Sigmoid colon (tissue), 6 donors: ENCODE measurements at regions not wholly inside any gene's neighbourhood (a gene's known extent, or its start where the extent isn't known, plus 50 kb on each side); places are given as distances from the start of the nearest gene placed in this dataset.

Source experiments
- DNase-seq: peaks from one replicate; pipeline ENCODE4 v3.0.0-alpha.2; 2019
- H3K27ac ChIP-seq, 4 donors: fragments of 200-600 bp; sonication (generic); one replicate each; pipeline ENCODE4 v1.5.1; 2016 to 2019; ENCODE audit warnings: mild to moderate bottlenecking in 1 of 4
- H3K27me3 ChIP-seq, 3 donors: fragments of 200-600 bp; sonication (generic); one replicate each; pipeline ENCODE4 v1.5.1; 2019; ENCODE audit warnings: mild to moderate bottlenecking in 1 of 3
- H3K36me3 ChIP-seq, 4 donors: fragments of 200-600 bp; sonication (generic); one replicate each; pipeline ENCODE4 v1.5.1; 2016 to 2019
- H3K4me1 ChIP-seq, 4 donors: fragments of 200-600 bp; sonication (generic); one replicate each; pipeline ENCODE4 v1.5.1; 2017 to 2019
- H3K4me3 ChIP-seq, 4 donors: fragments of 200-600 bp; sonication (generic); one replicate each; pipeline ENCODE4 v1.5.1; 2017 to 2019; ENCODE audit warnings: mild to moderate bottlenecking in 2 of 4, moderate library complexity in 1 of 4
- H3K9me3 ChIP-seq, 4 donors: fragments of 200-600 bp in 3 of 4; sonication (generic) in 3 of 4; one replicate each; pipeline versions ENCODE4 v1.5.1 to v1.6.1; 2013 to 2019
- EP300 ChIP-seq, 4 donors: sonication (generic); formaldehyde crosslinking; IDR thresholded peaks; one replicate each; pipeline ENCODE4 v1.6.1; 2017; ENCODE audit warnings: antibody characterized with exemption in 4 of 4
- POLR2A ChIP-seq, 2 donors: fragments of 450-650 bp; IDR thresholded peaks; one replicate each; pipeline ENCODE4 v1.6.1; 2016; ENCODE audit warnings: antibody characterized with exemption in 2 of 2, mild to moderate bottlenecking in 2 of 2, moderate library complexity in 2 of 2
- POLR2AphosphoS5 ChIP-seq, 4 donors: sonication (generic); formaldehyde crosslinking; IDR thresholded peaks; one replicate each; pipeline ENCODE4 v1.6.1; 2017; ENCODE audit warnings: antibody characterized with exemption in 4 of 4
- WGBS, 2 donors: extraction: QIAGEN DNeasy Blood & Tissue Kit; methylation state at CpG; one replicate each; pipeline ENCODE4 v1.1.7; 2013; 5-methylcytosine and 5-hydroxymethylcytosine counted together
- intact Hi-C: fragments of 100-400 bp; cut with DNase I; formaldehyde crosslinking; loops from one replicate; pipeline ENCODE4 v1.15.1; 2023
- TF ChIP-seq, protein P1 (sequence below), 4 experiments: fragments of 450-650 bp in 3 of 4; fragments of 200-600 bp in 1 of 4; IDR thresholded peaks; one replicate each; pipeline ENCODE4 v1.5.1; 2016 to 2019; ENCODE audit warnings: antibody characterized with exemption in 4 of 4, mild to moderate bottlenecking in 3 of 4, moderate library complexity in 2 of 4
- donor health status: healthy with polysubstance abuse.
- donor health status: healthy.

- intact Hi-C loops, result no loop called here
- H3K9me3 ChIP-seq, result no peaks in the 10 kb centered on the region
- TF ChIP-seq, protein P1, sequence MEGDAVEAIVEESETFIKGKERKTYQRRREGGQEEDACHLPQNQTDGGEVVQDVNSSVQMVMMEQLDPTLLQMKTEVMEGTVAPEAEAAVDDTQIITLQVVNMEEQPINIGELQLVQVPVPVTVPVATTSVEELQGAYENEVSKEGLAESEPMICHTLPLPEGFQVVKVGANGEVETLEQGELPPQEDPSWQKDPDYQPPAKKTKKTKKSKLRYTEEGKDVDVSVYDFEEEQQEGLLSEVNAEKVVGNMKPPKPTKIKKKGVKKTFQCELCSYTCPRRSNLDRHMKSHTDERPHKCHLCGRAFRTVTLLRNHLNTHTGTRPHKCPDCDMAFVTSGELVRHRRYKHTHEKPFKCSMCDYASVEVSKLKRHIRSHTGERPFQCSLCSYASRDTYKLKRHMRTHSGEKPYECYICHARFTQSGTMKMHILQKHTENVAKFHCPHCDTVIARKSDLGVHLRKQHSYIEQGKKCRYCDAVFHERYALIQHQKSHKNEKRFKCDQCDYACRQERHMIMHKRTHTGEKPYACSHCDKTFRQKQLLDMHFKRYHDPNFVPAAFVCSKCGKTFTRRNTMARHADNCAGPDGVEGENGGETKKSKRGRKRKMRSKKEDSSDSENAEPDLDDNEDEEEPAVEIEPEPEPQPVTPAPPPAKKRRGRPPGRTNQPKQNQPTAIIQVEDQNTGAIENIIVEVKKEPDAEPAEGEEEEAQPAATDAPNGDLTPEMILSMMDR (IDR thresholded peaks at IDR 0.05), result no peak
- no peak for TF ChIP-seq EP300 (IDR thresholded peaks at IDR 0.05)
- TF ChIP-seq POLR2AphosphoS5 (IDR thresholded peaks at IDR 0.05), result no peak
- TF ChIP-seq POLR2A (IDR thresholded peaks at IDR 0.05), result no peak
- H3K27me3 ChIP-seq, result no peaks in the 10 kb centered on the region
- no peak for DNase-seq
- no peaks in the 10 kb centered on the region for H3K36me3 ChIP-seq
- 17 to 29% methylated on average over 2 of the region's 2 CpGs for WGBS, 2 donors
- no peak overlapping the region for H3K4me3 ChIP-seq
- H3K27ac ChIP-seq, result no peak overlapping the region
- no peaks in the 10 kb centered on the region for H3K4me1 ChIP-seq
Observed at GRCh38 chrX:88355252-88355651, 391.8 kb upstream of the CPXCR1 start.

DNA sequence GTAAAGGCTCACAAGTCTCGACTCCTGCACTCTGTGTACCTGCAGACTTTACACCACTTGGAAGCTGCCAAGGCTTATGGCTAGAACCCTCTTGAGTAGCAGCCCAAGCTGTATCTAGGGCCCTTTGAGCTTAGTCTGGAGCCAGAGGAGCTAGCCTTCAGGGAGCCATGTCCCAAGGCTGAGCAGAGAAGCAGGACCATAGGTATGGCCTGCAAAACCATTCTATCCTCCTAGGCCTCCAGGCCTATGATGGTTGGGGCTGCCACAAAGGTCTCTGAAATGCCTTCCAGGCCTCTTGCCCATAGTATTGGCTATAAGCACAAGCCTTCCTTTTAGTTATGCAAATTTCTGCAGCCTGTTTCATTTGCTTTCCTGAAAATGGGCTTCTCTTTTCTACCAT lies 380.7 kb upstream of the CPXCR1 start:
- WGBS, 2 donors, result 81 to 90% methylated on average over 1 of the region's 1 CpG
- Histone ChIP-seq H3K4me1 (no peaks in the 10 kb centered on the region), H3K36me3 (no peaks in the 10 kb centered on the region), H3K4me3 (no peak overlapping the region), H3K27ac (no peak overlapping the region), H3K27me3 (no peaks in the 10 kb centered on the region), H3K9me3 (peaks cover 0 to 3% (median 0%) of the 10 kb centered on the region in 4 donors)
- intact Hi-C loops, result no loop called here
- no peak for TF ChIP-seq POLR2AphosphoS5 (IDR thresholded peaks at IDR 0.05)
- no peak for TF ChIP-seq EP300 (IDR thresholded peaks at IDR 0.05)
- TF ChIP-seq, protein P1 (IDR thresholded peaks at IDR 0.05), result no peak
- TF ChIP-seq POLR2A (IDR thresholded peaks at IDR 0.05), result no peak
- no peak for DNase-seq

- intact Hi-C loops, result no loop called here
Observed at GRCh38 chrX:88378406-88378805, 368.6 kb upstream of the CPXCR1 start.

GRCh38 chrX:88397551-88397950 lies 349.5 kb upstream of the CPXCR1 start:
- no peak for TF ChIP-seq POLR2A (IDR thresholded peaks at IDR 0.05)
- WGBS, 2 donors, result 83 to 94% methylated on average over 2 of the region's 2 CpGs
- H3K27me3 ChIP-seq, result no peaks in the 10 kb centered on the region

More at GRCh38 chrX:88378406-88378805, 368.6 kb upstream of the CPXCR1 start:
- TF ChIP-seq, protein P1 (IDR thresholded peaks at IDR 0.05), result no peak
- TF ChIP-seq EP300 (IDR thresholded peaks at IDR 0.05), result no peak
- TF ChIP-seq POLR2AphosphoS5 (IDR thresholded peaks at IDR 0.05), result no peak
- no peak for TF ChIP-seq POLR2A (IDR thresholded peaks at IDR 0.05)
- H3K27me3 ChIP-seq, result no peaks in the 10 kb centered on the region
- no peak overlapping the region for H3K27ac ChIP-seq
- DNase-seq, result no peak
- H3K4me3 ChIP-seq, result no peak overlapping the region
- no peaks in the 10 kb centered on the region for H3K36me3 ChIP-seq
- H3K9me3 ChIP-seq, result no peaks in the 10 kb centered on the region
- H3K4me1 ChIP-seq, result no peaks in the 10 kb centered on the region

GRCh38 chrX:88416002-88416401 lies 331.0 kb upstream of the CPXCR1 start:
- intact Hi-C loops, result no loop called here
- WGBS, 2 donors, result 89 to 90% methylated on average over 5 of the region's 5 CpGs

More at GRCh38 chrX:88397551-88397950, 349.5 kb upstream of the CPXCR1 start:
- H3K9me3 ChIP-seq, result no peaks in the 10 kb centered on the region
- intact Hi-C loops, result no loop called here
- no peaks in the 10 kb centered on the region for H3K36me3 ChIP-seq
- no peak for DNase-seq
- H3K4me1 ChIP-seq, result no peaks in the 10 kb centered on the region
- no peak overlapping the region for H3K27ac ChIP-seq
- H3K4me3 ChIP-seq, result no peak overlapping the region

More at GRCh38 chrX:88416002-88416401, 331.0 kb upstream of the CPXCR1 start:
- Histone ChIP-seq H3K36me3 (no peaks in the 10 kb centered on the region), H3K27me3 (no peaks in the 10 kb centered on the region), H3K4me3 (no peak overlapping the region), H3K4me1 (no peaks in the 10 kb centered on the region), H3K27ac (no peak overlapping the region), H3K9me3 (no peaks in the 10 kb centered on the region)
- TF ChIP-seq EP300 (IDR thresholded peaks at IDR 0.05), result no peak
- no peak for TF ChIP-seq POLR2A (IDR thresholded peaks at IDR 0.05)
- no peak for TF ChIP-seq POLR2AphosphoS5 (IDR thresholded peaks at IDR 0.05)
- TF ChIP-seq, protein P1 (IDR thresholded peaks at IDR 0.05), result no peak
- no peak for DNase-seq
